Lung (tissue), 11 donors: ENCODE measurements at regions not wholly inside any gene's neighbourhood (a gene's known extent, or its start where the extent isn't known, plus 50 kb on each side); places are given as distances from the start of the nearest gene placed in this dataset.
"Not testable (repeated sequence)": the region's sequence is repeated elsewhere in the genome, so short reads cannot be mapped to it uniquely, and the experiment has no call there.

Experiments used
- ATAC-seq: fragments of 200-7000 bp; cut with Tn5 transposase; one replicate; pipeline ENCODE4 v1.9.1; 2020; ENCODE audit warnings: moderate number of reproducible peaks; ENCODE audit not compliant: insufficient read depth, low FRiP score
- DNase-seq, 3 donors: peaks; one replicate each; pipeline ENCODE4 v3.0.0-alpha.2; 2013 to 2017
- H3K27ac ChIP-seq, 2 donors: one replicate each; pipeline ENCODE4 v1.5.1; 2013; ENCODE audit warnings: mild to moderate bottlenecking in 2 of 2, moderate library complexity in 2 of 2, control low read depth in 1 of 2, inconsistent platforms in 1 of 2, low read depth in 1 of 2, low read length in 1 of 2
- H3K27me3 ChIP-seq, 3 donors: one replicate each; pipeline ENCODE4 v1.5.1; 2013; ENCODE audit warnings: low read length in 2 of 3; ENCODE audit not compliant: control insufficient read depth in 3 of 3, insufficient read depth in 3 of 3
- H3K36me3 ChIP-seq, 4 donors: one replicate each; pipeline ENCODE4 v1.5.1; 2013; ENCODE audit warnings: low read length in 4 of 4, mild to moderate bottlenecking in 1 of 4, moderate library complexity in 1 of 4; ENCODE audit not compliant: control insufficient read depth in 4 of 4, insufficient read depth in 4 of 4
- H3K4me1 ChIP-seq, 5 donors: one replicate each; pipeline ENCODE4 v1.5.1; 2013; ENCODE audit warnings: low read length in 5 of 5, mild to moderate bottlenecking in 2 of 5, moderate library complexity in 1 of 5; ENCODE audit not compliant: control insufficient read depth in 5 of 5, insufficient read depth in 5 of 5
- H3K4me3 ChIP-seq: one replicate; pipeline ENCODE4 v1.5.1; 2013; ENCODE audit warnings: mild to moderate bottlenecking, control low read depth, moderate library complexity
- H3K9ac ChIP-seq, 2 donors: one replicate each; pipeline ENCODE4 v1.5.1; 2013; ENCODE audit warnings: low read length in 2 of 2, control low read depth in 1 of 2; ENCODE audit not compliant: insufficient read depth in 1 of 2
- H3K9me3 ChIP-seq, 4 donors: one replicate each; pipeline ENCODE4 v1.5.1; 2013; ENCODE audit warnings: low read length in 3 of 4, mild to moderate bottlenecking in 1 of 4, moderate library complexity in 1 of 4; ENCODE audit not compliant: control insufficient read depth in 4 of 4, insufficient read depth in 3 of 4
- WGBS, 2 donors: extraction: QIAGEN DNeasy Blood & Tissue Kit; methylation state at CpG; one replicate each; pipeline ENCODE4 v1.1.7; 2013; 5-methylcytosine and 5-hydroxymethylcytosine counted together
- TF ChIP-seq, protein P1 (sequence below): IDR thresholded peaks from 2 replicates; pipeline ENCODE4 v1.5.1; 2012; ENCODE audit warnings: mild to moderate bottlenecking; ENCODE audit errors: control extremely low read depth, extremely low read depth
- donor health status: control.
- donor health status: control.
- donor health status: Bipolar disorder and iron deficiency.
- donor health status: healthy.
- donor health status: DM: yes; HTN: yes; CAD: no.

DNA sequence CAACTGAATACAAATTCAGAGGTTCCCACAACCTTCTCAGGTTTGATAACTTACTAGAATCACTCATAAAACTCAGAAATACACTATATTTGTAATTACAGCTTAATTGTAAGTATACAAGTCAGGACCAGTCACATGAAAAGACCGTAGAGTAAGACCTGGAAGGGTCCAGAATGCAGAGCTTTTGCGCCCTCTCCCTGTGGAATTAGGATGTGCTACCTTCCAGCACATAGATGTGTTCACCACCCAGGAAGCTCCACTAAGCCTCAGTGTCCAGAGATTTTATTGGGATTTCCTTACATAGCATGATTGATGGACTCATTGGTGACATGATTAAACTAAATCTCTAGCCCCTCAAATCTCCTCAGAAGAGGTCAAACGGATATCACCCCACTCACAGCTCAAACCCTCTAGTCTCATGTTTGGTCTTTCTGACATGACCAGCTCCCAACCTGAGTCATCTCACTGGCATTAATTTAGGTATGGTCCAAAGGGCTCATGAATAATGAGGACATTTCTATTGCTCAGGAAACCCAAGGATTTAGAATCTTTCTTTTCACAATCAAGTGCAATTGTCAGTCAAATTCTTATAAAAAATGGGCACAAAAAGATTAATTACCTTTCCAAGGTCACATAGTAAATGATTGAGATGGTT is 77.2 kb upstream of the UBASH3B start:
- H3K9ac ChIP-seq = no peak overlapping the region
- DNase-seq (no peak), ATAC-seq (no peak)
- no peaks in the 10 kb centered on the region for H3K36me3 ChIP-seq
- no peaks in the 10 kb centered on the region for H3K9me3 ChIP-seq
- TF ChIP-seq, protein P1, sequence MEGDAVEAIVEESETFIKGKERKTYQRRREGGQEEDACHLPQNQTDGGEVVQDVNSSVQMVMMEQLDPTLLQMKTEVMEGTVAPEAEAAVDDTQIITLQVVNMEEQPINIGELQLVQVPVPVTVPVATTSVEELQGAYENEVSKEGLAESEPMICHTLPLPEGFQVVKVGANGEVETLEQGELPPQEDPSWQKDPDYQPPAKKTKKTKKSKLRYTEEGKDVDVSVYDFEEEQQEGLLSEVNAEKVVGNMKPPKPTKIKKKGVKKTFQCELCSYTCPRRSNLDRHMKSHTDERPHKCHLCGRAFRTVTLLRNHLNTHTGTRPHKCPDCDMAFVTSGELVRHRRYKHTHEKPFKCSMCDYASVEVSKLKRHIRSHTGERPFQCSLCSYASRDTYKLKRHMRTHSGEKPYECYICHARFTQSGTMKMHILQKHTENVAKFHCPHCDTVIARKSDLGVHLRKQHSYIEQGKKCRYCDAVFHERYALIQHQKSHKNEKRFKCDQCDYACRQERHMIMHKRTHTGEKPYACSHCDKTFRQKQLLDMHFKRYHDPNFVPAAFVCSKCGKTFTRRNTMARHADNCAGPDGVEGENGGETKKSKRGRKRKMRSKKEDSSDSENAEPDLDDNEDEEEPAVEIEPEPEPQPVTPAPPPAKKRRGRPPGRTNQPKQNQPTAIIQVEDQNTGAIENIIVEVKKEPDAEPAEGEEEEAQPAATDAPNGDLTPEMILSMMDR = no peak
- no peaks in the 10 kb centered on the region for H3K27me3 ChIP-seq
- no peak overlapping the region for H3K27ac ChIP-seq
- WGBS, 2 donors = 81 to 93% methylated on average over 3 of the region's 3 CpGs
- no peak overlapping the region for H3K4me3 ChIP-seq
- H3K4me1 ChIP-seq = no peaks in the 10 kb centered on the region

DNA sequence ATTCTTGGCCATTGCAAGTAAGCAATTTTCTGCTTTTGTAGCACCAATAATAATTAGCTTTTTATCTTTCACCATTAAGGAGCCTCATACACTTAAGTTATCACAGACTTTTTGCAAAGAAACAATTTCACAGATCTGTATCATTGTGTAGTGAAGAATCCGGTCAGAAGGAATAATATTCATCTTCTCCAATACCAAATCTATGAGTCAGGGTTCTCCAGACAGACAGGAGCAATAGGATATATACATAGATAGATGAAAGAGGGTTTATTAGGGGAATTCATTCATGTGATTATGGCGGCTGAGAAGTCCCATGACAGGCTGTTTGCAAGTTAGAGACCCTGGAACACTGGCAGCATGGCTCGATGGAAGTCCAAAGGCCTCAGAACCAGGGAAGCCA is 82.9 kb upstream of the UBASH3B start:
- DNase-seq (no peak), ATAC-seq (no peak)
- H3K27ac ChIP-seq = no peak overlapping the region
- TF ChIP-seq, protein P1 = no peak
- no peak overlapping the region for H3K9ac ChIP-seq
- no peaks in the 10 kb centered on the region for H3K36me3 ChIP-seq
- H3K4me1 ChIP-seq = no peaks in the 10 kb centered on the region
- WGBS, 2 donors = 92% methylated on average over 3 of the region's 3 CpGs
- no peaks in the 10 kb centered on the region for H3K27me3 ChIP-seq
- H3K9me3 ChIP-seq = no peaks in the 10 kb centered on the region
- H3K4me3 ChIP-seq = no peak overlapping the region

- WGBS, 2 donors = 88 to 92% methylated on average over 3 of the region's 3 CpGs
- DNase-seq (no peak), ATAC-seq (no peak)
- no peaks in the 10 kb centered on the region for H3K4me1 ChIP-seq
- no peaks in the 10 kb centered on the region for H3K9me3 ChIP-seq
- H3K9ac ChIP-seq = no peak overlapping the region
- H3K27ac ChIP-seq = no peak overlapping the region
- no peaks in the 10 kb centered on the region for H3K36me3 ChIP-seq
- H3K27me3 ChIP-seq = peaks cover 0 to 4% (median 0%) of the 10 kb centered on the region in 3 donors
- TF ChIP-seq, protein P1 = no peak
- H3K4me3 ChIP-seq = no peak overlapping the region
Measured at GRCh38 chr11:122563761-122564160, 91.8 kb upstream of the UBASH3B start.

DNA sequence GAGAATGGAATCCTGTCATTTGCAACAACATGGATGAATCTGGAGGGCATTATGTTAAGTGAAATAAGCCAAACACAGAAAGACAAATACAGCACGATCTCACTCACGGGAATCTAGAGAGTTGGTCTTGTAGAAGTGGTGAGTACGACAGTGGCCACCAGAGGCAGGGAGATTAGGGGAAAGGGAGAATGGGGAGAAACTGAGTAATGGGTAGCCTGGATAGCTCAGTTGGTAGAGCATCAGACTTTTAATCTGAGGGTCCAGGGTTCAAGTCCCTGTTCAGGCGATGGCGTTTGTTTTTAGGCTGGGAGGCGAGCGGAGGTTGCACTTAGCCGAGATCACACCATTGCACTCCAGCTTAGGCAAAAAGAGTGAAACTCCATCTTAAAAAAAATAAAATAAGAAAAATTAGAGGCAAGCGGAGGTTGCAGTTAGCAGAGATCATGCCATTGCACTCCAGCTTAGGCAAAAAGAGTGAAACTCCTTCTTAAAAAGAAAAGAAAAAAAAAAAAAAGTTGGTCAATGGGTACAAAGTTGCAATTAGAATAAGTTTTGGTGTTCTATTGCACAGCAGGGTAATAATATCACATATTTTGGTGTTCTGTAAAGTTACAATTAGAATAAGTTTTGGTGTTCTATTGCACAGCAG is 95.7 kb upstream of the UBASH3B start:
- H3K9me3 ChIP-seq = peaks cover 0 to 6% (median 0%) of the 10 kb centered on the region in 4 donors
- 79% methylated on average over 9 of the region's 9 CpGs for WGBS, 2 donors
- DNase-seq = no peak
- no peak overlapping the region for H3K4me3 ChIP-seq
- H3K27ac ChIP-seq = no peak overlapping the region
- ATAC-seq = no peak
- H3K9ac ChIP-seq = no peak overlapping the region
- TF ChIP-seq, protein P1 = no peak
- no peaks in the 10 kb centered on the region for H3K36me3 ChIP-seq
- peaks cover 0 to 4% (median 0%) of the 10 kb centered on the region in 5 donors for H3K4me1 ChIP-seq
- H3K27me3 ChIP-seq = peaks cover 0 to 4% (median 0%) of the 10 kb centered on the region in 3 donors

GRCh38 chr11:122559218-122559617 is 96.3 kb upstream of the UBASH3B start:
- not testable (repeated sequence) for ATAC-seq, H3K27me3 ChIP-seq, H3K9ac ChIP-seq, DNase-seq, H3K27ac ChIP-seq, H3K4me1 ChIP-seq, H3K36me3 ChIP-seq, H3K4me3 ChIP-seq, H3K9me3 ChIP-seq
- WGBS, 2 donors = 91 to 96% methylated on average over 9 of the region's 9 CpGs
